ENCODE measurements at regions not wholly inside any gene's neighbourhood (a gene's known extent, or its start where the extent isn't known, plus 50 kb on each side); places are given as distances from the start of the nearest gene placed in this dataset.
"Not testable (repeated sequence)": the region's sequence is repeated elsewhere in the genome, so short reads cannot be mapped to it uniquely, and the experiment has no call there.

DNA sequence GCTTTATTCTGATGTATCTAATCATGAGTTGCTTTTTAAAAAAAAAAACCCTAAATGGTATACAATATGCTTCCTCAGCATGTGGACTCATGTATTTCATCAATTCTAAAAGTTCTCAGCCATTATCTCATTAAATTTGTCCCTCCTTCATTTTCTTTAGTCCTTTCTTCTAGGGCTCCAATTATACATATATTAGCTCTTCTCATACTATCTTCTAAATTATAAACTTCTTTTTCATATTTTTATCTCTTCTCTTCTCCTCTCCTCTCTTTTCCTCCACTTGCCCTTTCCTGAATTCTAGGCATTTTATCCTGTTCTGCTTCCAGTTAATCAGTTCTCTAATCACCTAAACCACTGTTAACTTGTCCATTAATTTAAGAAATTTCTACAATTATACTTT lies 55.0 kb upstream of the IL33 start:
- Histone ChIP-seq H3K27ac (ENCODE audit: low read depth, low read length) (no peak overlapping the region), H3K9ac (ENCODE audit: low read length) (no peak overlapping the region), H3K27me3 (ENCODE audit: control insufficient read depth in 1 of 2, insufficient read depth in 2 of 2, low read length in 2 of 2) (no peaks in the 10 kb centered on the region), H3K4me1 (ENCODE audit: insufficient read depth, low read length) (no peaks in the 10 kb centered on the region), H3K4me3 (ENCODE audit: low read depth in 1 of 2, low read length in 2 of 2) (no peak overlapping the region), H3K36me3 (ENCODE audit: insufficient read depth, low read length) (no peaks in the 10 kb centered on the region), H3K9me3 (ENCODE audit: low read length) (no peaks in the 10 kb centered on the region)

DNA sequence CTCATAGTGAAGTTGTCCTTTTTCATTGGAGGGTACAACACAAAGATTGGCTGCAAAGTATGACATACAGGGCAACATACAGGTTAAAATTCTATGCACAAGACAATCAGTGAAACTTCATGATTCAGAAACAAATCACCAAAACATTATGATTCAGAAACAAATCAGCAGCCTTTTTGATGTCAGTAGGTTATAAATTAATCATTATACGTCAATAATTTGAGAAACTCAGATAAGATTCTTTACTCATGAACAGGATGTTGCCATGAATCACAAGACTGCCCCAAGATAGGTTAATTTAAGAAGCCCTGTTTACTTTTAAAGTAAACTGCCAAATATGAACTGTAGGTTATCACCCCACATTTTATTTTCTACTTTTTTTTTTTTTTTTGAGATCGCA lies 62.2 kb upstream of the IL33 start:
- no peak overlapping the region for H3K9ac ChIP-seq (ENCODE audit: low read length)
- no peaks in the 10 kb centered on the region for H3K4me1 ChIP-seq (ENCODE audit: insufficient read depth, low read length)
- H3K27ac ChIP-seq (ENCODE audit: low read depth, low read length): no peak overlapping the region
- H3K4me3 ChIP-seq (ENCODE audit: low read depth in 1 of 2, low read length in 2 of 2): no peak overlapping the region
- H3K36me3 ChIP-seq (ENCODE audit: insufficient read depth, low read length): no peaks in the 10 kb centered on the region
- H3K27me3 ChIP-seq (ENCODE audit: control insufficient read depth in 1 of 2, insufficient read depth in 2 of 2, low read length in 2 of 2): no peaks in the 10 kb centered on the region
- H3K9me3 ChIP-seq (ENCODE audit: low read length): no peaks in the 10 kb centered on the region

DNA sequence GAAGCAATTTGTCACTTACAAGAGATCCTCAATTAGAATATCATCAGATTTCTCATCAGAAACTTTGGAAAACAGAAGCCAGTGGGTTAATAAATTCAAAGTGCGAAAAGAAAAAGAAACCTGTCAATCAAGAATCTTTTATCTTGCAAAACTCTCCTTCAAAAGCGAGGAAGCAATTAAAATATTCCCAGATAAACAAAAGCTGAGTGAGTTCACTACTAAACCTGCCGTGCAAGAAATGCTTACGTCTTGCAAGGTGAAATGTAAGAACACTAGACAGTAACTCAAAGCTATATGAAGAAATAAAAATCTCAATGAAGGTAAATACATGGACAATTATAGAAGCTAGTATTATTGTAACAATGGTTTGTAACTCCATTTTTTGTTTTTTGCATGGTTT lies 62.8 kb upstream of the IL33 start:
- H3K4me1 ChIP-seq (ENCODE audit: insufficient read depth, low read length): no peaks in the 10 kb centered on the region
- H3K27me3 ChIP-seq (ENCODE audit: control insufficient read depth in 1 of 2, insufficient read depth in 2 of 2, low read length in 2 of 2): no peaks in the 10 kb centered on the region
- no peak overlapping the region for H3K27ac ChIP-seq (ENCODE audit: low read depth, low read length)
- no peaks in the 10 kb centered on the region for H3K36me3 ChIP-seq (ENCODE audit: insufficient read depth, low read length)
- H3K4me3 ChIP-seq (ENCODE audit: low read depth in 1 of 2, low read length in 2 of 2): no peak overlapping the region
- no peak overlapping the region for H3K9ac ChIP-seq (ENCODE audit: low read length)
- H3K9me3 ChIP-seq (ENCODE audit: low read length): no peaks in the 10 kb centered on the region

DNA sequence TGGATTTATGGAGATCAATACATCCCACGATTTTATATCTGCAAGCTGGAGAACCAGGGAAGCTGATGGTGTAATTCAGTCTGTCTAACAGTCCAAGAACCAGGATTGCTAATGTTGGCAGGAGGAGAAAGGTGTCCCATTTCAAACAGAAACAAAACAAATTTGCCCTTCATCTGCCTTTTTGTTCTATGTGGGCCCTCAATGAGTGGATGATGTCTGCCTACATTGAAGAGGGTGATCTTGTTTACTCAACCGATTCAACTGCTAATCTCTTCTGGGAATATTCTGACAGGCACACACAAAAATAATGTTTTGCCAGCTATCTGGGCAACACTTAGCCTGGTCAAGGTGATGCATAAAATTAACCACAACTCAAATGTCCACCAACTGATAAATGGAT lies 65.1 kb upstream of the IL33 start:
- Histone ChIP-seq H3K27ac (ENCODE audit: low read depth, low read length) (no peak overlapping the region), H3K27me3 (ENCODE audit: control insufficient read depth in 1 of 2, insufficient read depth in 2 of 2, low read length in 2 of 2) (no peaks in the 10 kb centered on the region), H3K9me3 (ENCODE audit: low read length) (no peaks in the 10 kb centered on the region), H3K9ac (ENCODE audit: low read length) (no peak overlapping the region), H3K4me3 (ENCODE audit: low read depth in 1 of 2, low read length in 2 of 2) (no peak overlapping the region), H3K36me3 (ENCODE audit: insufficient read depth, low read length) (no peaks in the 10 kb centered on the region), H3K4me1 (ENCODE audit: insufficient read depth, low read length) (no peaks in the 10 kb centered on the region)

DNA sequence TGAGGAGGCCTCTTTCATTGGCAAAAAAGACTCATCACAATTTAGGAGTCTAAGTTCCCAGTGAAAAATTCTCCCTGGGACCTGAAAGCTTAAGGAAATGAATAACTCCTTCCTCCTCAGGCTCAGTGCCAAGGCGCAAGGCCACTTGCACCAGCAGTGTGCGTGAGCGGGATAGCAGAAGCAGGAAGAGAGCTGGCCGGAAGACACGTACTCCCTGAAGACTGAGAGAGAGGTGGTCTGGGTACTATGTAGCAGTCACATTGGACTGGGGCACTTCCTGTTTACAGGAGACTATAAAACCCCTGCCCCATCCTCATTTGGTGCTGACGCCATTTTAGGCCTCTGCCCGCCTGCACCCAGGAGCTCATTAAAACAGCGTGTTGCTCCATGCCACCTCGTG lies 66.3 kb upstream of the IL33 start:
- H3K9ac ChIP-seq (ENCODE audit: low read length): no peak overlapping the region
- H3K4me1 ChIP-seq (ENCODE audit: insufficient read depth, low read length): no peaks in the 10 kb centered on the region
- H3K36me3 ChIP-seq (ENCODE audit: insufficient read depth, low read length): no peaks in the 10 kb centered on the region
- no peaks in the 10 kb centered on the region for H3K27me3 ChIP-seq (ENCODE audit: control insufficient read depth in 1 of 2, insufficient read depth in 2 of 2, low read length in 2 of 2)
- H3K27ac ChIP-seq (ENCODE audit: low read depth, low read length): no peak overlapping the region
- no peaks in the 10 kb centered on the region for H3K9me3 ChIP-seq (ENCODE audit: low read length)
- H3K4me3 ChIP-seq (ENCODE audit: low read depth in 1 of 2, low read length in 2 of 2): no peak overlapping the region

DNA sequence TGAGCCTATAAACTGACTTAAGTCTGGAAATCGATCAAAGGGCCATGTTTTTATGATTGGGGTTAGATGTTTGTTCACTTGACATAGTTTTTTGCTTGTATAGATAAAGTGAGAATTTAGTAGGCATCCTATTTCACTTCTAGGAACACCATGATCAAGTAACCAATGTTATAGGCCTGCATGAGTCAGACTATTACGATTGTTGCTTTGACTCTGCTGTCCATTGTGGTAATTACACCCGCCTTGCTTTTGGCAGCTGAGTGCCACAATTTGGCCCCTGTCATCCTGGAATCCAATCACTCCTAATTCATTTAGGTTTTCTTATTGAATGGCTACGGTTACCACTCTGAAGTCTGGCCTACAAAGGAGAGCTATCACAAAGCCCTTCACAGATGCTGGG lies 67.8 kb upstream of the IL33 start:
- Histone ChIP-seq H3K4me3 (ENCODE audit: low read depth in 1 of 2, low read length in 2 of 2) (no peak overlapping the region), H3K36me3 (ENCODE audit: insufficient read depth, low read length) (no peaks in the 10 kb centered on the region), H3K27ac (ENCODE audit: low read depth, low read length) (no peak overlapping the region), H3K9me3 (ENCODE audit: low read length) (no peaks in the 10 kb centered on the region), H3K4me1 (ENCODE audit: insufficient read depth, low read length) (no peaks in the 10 kb centered on the region), H3K27me3 (ENCODE audit: control insufficient read depth in 1 of 2, insufficient read depth in 2 of 2, low read length in 2 of 2) (no peaks in the 10 kb centered on the region), H3K9ac (ENCODE audit: low read length) (no peak overlapping the region)

DNA sequence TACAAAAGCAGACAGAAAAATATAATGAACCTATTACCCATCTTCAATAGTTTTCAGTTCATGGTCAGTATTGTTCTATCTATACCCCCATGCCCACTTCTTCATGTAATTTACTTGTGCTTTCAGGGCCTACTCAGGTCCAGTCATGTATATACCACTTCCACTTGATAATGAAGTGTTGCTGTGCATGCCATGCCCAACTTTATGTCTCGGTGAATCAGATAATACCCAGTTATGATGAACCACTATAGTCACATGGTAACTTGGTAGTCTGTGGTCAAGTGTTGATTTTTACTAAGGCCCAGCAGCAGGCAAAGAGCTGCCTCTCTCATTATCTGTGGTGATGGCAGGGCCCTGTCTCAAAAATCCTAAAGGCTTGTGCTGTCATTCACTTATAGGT lies 70.7 kb upstream of the IL33 start:
- Histone ChIP-seq H3K36me3 (ENCODE audit: insufficient read depth, low read length) (no peaks in the 10 kb centered on the region), H3K4me3 (ENCODE audit: low read depth in 1 of 2, low read length in 2 of 2) (no peak overlapping the region), H3K27ac (ENCODE audit: low read depth, low read length) (no peak overlapping the region), H3K9me3 (ENCODE audit: low read length) (no peaks in the 10 kb centered on the region), H3K4me1 (ENCODE audit: insufficient read depth, low read length) (no peaks in the 10 kb centered on the region), H3K9ac (ENCODE audit: low read length) (no peak overlapping the region), H3K27me3 (ENCODE audit: control insufficient read depth in 1 of 2, insufficient read depth in 2 of 2, low read length in 2 of 2) (no peaks in the 10 kb centered on the region)

DNA sequence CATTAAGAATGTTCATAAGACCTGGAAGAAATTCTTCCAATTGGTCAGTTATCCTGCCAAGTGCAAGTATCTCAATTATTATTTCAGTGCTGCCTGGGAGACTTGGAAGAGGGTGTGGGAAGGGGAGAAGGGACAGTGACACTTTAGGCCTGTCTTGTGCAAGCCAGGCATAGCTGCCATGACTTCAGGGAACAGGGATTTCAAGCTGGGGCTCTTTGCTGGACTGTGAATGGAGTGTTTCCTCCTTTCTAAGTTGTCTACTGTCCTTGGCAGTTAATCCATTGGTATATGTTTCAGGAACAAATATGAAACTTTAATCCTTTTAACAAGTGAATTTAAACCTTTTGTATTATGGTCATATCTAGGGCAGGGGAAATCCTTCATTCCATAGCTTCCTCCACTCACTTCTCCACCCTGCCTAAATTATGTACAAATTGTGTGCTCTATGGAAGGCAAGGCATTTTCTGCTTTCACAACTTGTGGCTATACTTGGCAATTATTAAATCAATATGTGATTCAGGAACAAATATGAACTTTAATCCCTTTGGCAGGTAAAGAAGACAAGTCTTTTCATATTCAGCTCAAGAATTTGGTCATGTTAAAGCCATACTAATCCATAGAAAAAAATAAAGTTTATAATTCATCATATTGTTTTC lies 72.7 kb upstream of the IL33 start:
- Histone ChIP-seq H3K4me3 (ENCODE audit: low read depth in 1 of 2, low read length in 2 of 2) (no peak overlapping the region), H3K27ac (ENCODE audit: low read depth, low read length) (no peak overlapping the region), H3K36me3 (ENCODE audit: insufficient read depth, low read length) (no peaks in the 10 kb centered on the region), H3K27me3 (ENCODE audit: control insufficient read depth in 1 of 2, insufficient read depth in 2 of 2, low read length in 2 of 2) (no peaks in the 10 kb centered on the region), H3K4me1 (ENCODE audit: insufficient read depth, low read length) (no peaks in the 10 kb centered on the region), H3K9me3 (ENCODE audit: low read length) (no peaks in the 10 kb centered on the region), H3K9ac (ENCODE audit: low read length) (no peak overlapping the region)

DNA sequence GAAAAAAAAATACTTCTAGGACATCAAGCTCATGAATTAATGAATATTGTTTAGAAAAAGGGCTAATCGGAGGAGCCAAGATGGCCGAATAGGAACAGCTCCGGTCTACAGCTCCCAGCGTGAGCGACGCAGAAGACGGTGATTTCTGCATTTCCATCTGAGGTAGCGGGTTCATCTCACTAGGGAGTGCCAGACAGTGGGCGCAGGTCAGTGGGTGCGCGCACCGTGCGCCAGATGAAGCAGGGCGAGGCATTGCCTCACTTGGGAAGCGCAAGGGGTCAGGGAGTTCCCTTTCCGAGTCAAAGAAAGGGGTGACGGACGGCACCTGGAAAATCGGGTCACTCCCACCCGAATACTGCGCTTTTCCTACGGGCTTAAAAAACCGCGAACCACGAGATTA lies 79.8 kb upstream of the IL33 start:
- H3K9me3 ChIP-seq (ENCODE audit: low read length); H3K4me3 ChIP-seq (ENCODE audit: low read depth in 1 of 2, low read length in 2 of 2); H3K27me3 ChIP-seq (ENCODE audit: control insufficient read depth in 1 of 2, insufficient read depth in 2 of 2, low read length in 2 of 2); H3K36me3 ChIP-seq (ENCODE audit: insufficient read depth, low read length); H3K9ac ChIP-seq (ENCODE audit: low read length); H3K27ac ChIP-seq (ENCODE audit: low read depth, low read length); H3K4me1 ChIP-seq (ENCODE audit: insufficient read depth, low read length): not testable (repeated sequence)

DNA sequence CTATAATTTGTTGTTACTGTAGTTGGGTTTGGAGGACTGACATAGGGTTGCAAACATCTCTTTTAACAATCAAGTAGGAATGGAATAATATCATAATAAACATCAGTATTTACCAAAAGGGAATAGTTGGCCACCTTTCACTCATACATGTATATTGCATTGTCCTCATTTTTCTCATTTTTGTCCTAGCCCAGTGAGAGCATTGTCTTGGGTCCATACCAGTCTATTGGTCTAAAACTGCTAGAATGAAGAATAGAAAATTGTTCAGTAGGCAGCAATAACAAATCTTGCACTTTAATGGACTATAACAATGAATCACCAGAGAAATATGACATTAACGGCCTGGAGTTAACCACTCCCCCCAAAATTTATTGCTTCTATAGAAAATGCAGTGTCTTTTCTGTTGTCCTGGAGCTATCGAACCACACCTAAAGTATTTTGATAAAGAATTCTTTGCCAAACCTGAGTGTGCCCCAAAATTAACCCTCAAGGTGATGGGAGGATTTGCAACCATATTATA lies 80.9 kb upstream of the IL33 start:
- Histone ChIP-seq H3K4me1 (ENCODE audit: insufficient read depth, low read length) (no peaks in the 10 kb centered on the region), H3K36me3 (ENCODE audit: insufficient read depth, low read length) (no peaks in the 10 kb centered on the region), H3K27me3 (ENCODE audit: control insufficient read depth in 1 of 2, insufficient read depth in 2 of 2, low read length in 2 of 2) (no peaks in the 10 kb centered on the region)

DNA sequence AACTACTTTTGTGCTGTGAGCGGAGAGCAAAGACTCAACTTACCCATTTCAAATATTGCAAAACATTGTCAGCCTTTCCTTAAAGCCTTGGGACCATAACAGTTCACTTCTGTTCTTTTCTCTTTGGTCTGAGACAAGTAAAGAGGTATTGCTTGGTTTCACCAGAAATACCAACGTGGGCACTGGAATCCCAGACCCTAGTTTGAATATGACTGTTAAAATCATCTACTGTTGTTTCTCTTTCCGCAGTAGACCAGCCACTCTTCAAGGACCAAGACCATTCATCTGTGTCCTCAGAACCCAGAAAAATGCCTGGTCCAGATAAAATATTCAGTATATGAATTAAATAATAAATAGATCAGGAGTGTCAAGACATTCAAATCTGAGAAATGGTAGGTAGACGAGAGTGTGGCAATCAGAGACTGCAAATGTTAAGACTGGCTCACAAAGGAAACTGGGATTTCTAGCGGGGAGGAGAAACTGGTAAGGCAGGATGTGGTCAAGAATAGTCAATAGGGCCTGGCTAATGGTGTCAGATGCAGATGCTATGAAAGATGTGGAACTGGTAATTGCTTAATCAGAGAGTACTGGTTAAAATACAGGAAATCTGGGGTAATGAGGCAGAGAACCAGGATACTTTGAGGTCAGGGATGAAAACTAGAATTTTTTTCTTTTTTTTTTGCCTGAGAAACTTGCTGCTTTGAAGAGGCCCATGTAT lies 82.1 kb upstream of the IL33 start:
- H3K27me3 ChIP-seq (ENCODE audit: control insufficient read depth in 1 of 2, insufficient read depth in 2 of 2, low read length in 2 of 2): no peaks in the 10 kb centered on the region
- no peaks in the 10 kb centered on the region for H3K4me1 ChIP-seq (ENCODE audit: insufficient read depth, low read length)
- no peak overlapping the region for H3K27ac ChIP-seq (ENCODE audit: low read depth, low read length)
- H3K9me3 ChIP-seq (ENCODE audit: low read length): no peaks in the 10 kb centered on the region
- H3K9ac ChIP-seq (ENCODE audit: low read length): no peak overlapping the region
- no peak overlapping the region for H3K4me3 ChIP-seq (ENCODE audit: low read depth in 1 of 2, low read length in 2 of 2)
- no peaks in the 10 kb centered on the region for H3K36me3 ChIP-seq (ENCODE audit: insufficient read depth, low read length)

More for the DNA sequence above, 80.9 kb upstream of the IL33 start:
- H3K4me3 ChIP-seq (ENCODE audit: low read depth in 1 of 2, low read length in 2 of 2): no peak overlapping the region
- H3K9me3 ChIP-seq (ENCODE audit: low read length): no peaks in the 10 kb centered on the region
- H3K27ac ChIP-seq (ENCODE audit: low read depth, low read length): no peak overlapping the region
- no peak overlapping the region for H3K9ac ChIP-seq (ENCODE audit: low read length)

DNA sequence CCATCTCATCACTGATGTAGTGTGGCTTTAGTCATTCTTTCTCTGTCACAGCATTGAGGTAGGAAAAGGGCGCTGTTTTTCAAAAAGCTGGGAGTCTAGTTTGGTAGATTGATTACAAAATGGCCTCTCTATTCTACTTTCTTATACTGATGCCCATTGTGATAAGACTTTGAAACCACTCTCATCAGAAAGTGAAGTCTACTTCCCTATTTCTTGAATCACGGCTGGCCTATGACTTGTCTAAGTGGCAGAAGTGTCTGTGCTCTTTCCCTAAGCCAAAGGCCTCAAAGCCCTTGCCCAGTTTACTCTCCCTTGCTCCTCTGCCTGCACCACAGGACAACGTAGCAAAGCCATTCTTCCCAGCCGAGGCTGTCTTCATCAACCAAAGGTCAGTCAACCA lies 83.0 kb upstream of the IL33 start:
- no peak overlapping the region for H3K9ac ChIP-seq (ENCODE audit: low read length)
- H3K4me3 ChIP-seq (ENCODE audit: low read depth in 1 of 2, low read length in 2 of 2): no peak overlapping the region
- no peak overlapping the region for H3K27ac ChIP-seq (ENCODE audit: low read depth, low read length)
- no peaks in the 10 kb centered on the region for H3K9me3 ChIP-seq (ENCODE audit: low read length)
- no peaks in the 10 kb centered on the region for H3K4me1 ChIP-seq (ENCODE audit: insufficient read depth, low read length)
- no peaks in the 10 kb centered on the region for H3K27me3 ChIP-seq (ENCODE audit: control insufficient read depth in 1 of 2, insufficient read depth in 2 of 2, low read length in 2 of 2)
- H3K36me3 ChIP-seq (ENCODE audit: insufficient read depth, low read length): no peaks in the 10 kb centered on the region
